GM12878 (cell line): ENCODE measurements at regions not wholly inside any gene's neighbourhood (a gene's known extent, or its start where the extent isn't known, plus 50 kb on each side); places are given as distances from the start of the nearest gene placed in this dataset.

Experiments
- ATAC-seq: fragments of 200-7000 bp; cut with Tn5 transposase; 3 replicates; pipeline ENCODE4 v1.9.1; 2020; ENCODE audit warnings: mild to moderate bottlenecking, moderate library complexity
- BruUV-seq: library from RNA; stranded (reverse); fragments of 400-500 nt; replicated peaks from 2 replicates; lab custom pipeline; 2021; lab: Mats Ljungman, UMichigan
- CTCF ChIA-PET: fragments of 300-600 bp; sonication (Branson Sonifier 250); formaldehyde crosslinking; extraction: SDS; loops from one replicate; lab custom pipeline; 2021; ENCODE audit warnings: inconsistent platforms; lab: Yijun Ruan, JAX
- POLR2A ChIA-PET: fragments of 350-600 bp; formaldehyde crosslinking; extraction: SDS; loops from one replicate; lab custom pipeline; 2021; ENCODE audit warnings: inconsistent platforms; lab: Charles Lee
- RAD21 ChIA-PET: fragments of 300-600 bp; sonication (Branson Sonifier 250); formaldehyde crosslinking; loops from one replicate; lab custom pipeline; 2023; ENCODE audit warnings: antibody characterized with exemption; ENCODE audit not compliant: unreplicated experiment; lab: Charles Lee
- SMC1A ChIA-PET: fragments of 300-600 bp; sonication (Branson Sonifier 250); formaldehyde crosslinking; loops from one replicate; lab custom pipeline; 2023; ENCODE audit not compliant: unreplicated experiment, uncharacterized antibody; lab: Charles Lee
- DNase-seq: peaks from one replicate; pipeline ENCODE4 v3.0.0-alpha.2; 2011; ENCODE audit warnings: low read depth, low spot score
- FAIRE-seq: peaks from 3 replicates; lab custom pipeline; 2011; peaks lifted over from hg19 to GRCh38; lab: Jason Lieb, UNC
- H2AFZ ChIP-seq: 2 replicates; pipeline ENCODE4 v1.6.0; 2011; ENCODE audit warnings: low read depth, low read length, control low read depth; ENCODE audit not compliant: control insufficient read depth
- H3K27ac ChIP-seq: 2 replicates; pipeline ENCODE4 v1.5.1; 2011; ENCODE audit warnings: control low read depth; ENCODE audit not compliant: control insufficient read depth, insufficient read depth
- H3K27me3 ChIP-seq, 2 experiments: replicated peaks in 1 of 2; 2 replicates each; pipeline versions ENCODE4 v1.6.0 to v1.6.1; 2011; ENCODE audit warnings: low read length in 1 of 2; ENCODE audit not compliant: control insufficient read depth in 2 of 2, insufficient read depth in 2 of 2
- H3K36me3 ChIP-seq, 2 experiments: 2 replicates each; pipeline ENCODE4 v1.5.1; 2011; ENCODE audit warnings: low read length in 1 of 2; ENCODE audit not compliant: control insufficient read depth in 2 of 2, insufficient read depth in 2 of 2
- H3K4me1 ChIP-seq: 2 replicates; pipeline ENCODE4 v1.6.1; 2011; ENCODE audit warnings: mild to moderate bottlenecking, low read length, moderate library complexity, mixed read lengths; ENCODE audit not compliant: control insufficient read depth, insufficient read depth
- H3K4me2 ChIP-seq: 2 replicates; pipeline ENCODE4 v1.6.0; 2011; ENCODE audit warnings: control low read depth; ENCODE audit not compliant: control insufficient read depth, insufficient read depth
- H3K4me3 ChIP-seq: fragments of 200-600 bp; sonication (generic); 2 replicates; pipeline ENCODE4 v1.5.1; 2016
- H3K79me2 ChIP-seq: 2 replicates; pipeline ENCODE4 v1.6.0; 2011; ENCODE audit warnings: low read length; ENCODE audit not compliant: control insufficient read depth, insufficient read depth
- H3K9ac ChIP-seq: 2 replicates; pipeline ENCODE4 v1.8.0; 2011; ENCODE audit warnings: low read length, control low read depth, mixed read lengths; ENCODE audit not compliant: control insufficient read depth, insufficient read depth
- H3K9me3 ChIP-seq: replicated peaks from 3 replicates; pipeline ENCODE4 v1.5.1; 2011; ENCODE audit warnings: mild to moderate bottlenecking, low read length; ENCODE audit not compliant: control insufficient read depth, insufficient read depth
- H4K20me1 ChIP-seq: 2 replicates; pipeline ENCODE4 v1.6.0; 2011; ENCODE audit not compliant: control insufficient read depth, insufficient read depth
- ASH2L ChIP-seq: fragments of 300-600, 200-600 bp; sonication (generic); IDR thresholded peaks from 2 replicates; pipeline ENCODE4 v1.6.1; 2017; ENCODE audit warnings: low read depth, mild to moderate bottlenecking, borderline replicate concordance
- BRCA1 ChIP-seq: IDR thresholded peaks from 2 replicates; pipeline ENCODE4 v1.6.1; 2011; ENCODE audit warnings: low read depth, low read length, improper control_type of control experiment
- ETV6 ChIP-seq, 2 experiments: fragments of 450-650 bp in 1 of 2; IDR thresholded peaks in 1 of 2; conservative IDR thresholded peaks in 1 of 2; 2 replicates each; pipeline ENCODE4 v1.6.1; 2014; ENCODE audit warnings: antibody characterized with exemption in 1 of 2, borderline replicate concordance in 1 of 2, low read depth in 1 of 2, mild to moderate bottlenecking in 1 of 2, moderate library complexity in 1 of 2
- IKZF2 ChIP-seq, 2 experiments: fragments of 450-650 bp; IDR thresholded peaks; 2 replicates each; pipeline ENCODE4 v1.6.1; 2017; ENCODE audit warnings: mild to moderate bottlenecking in 2 of 2, moderate library complexity in 2 of 2
- IRF4 ChIP-seq: IDR thresholded peaks from 2 replicates; pipeline ENCODE4 v1.6.1; 2011; ENCODE audit warnings: low read depth, low read length
- MTA3 ChIP-seq: IDR thresholded peaks from 2 replicates; pipeline ENCODE4 v1.6.1; 2012; ENCODE audit warnings: low read length, inconsistent platforms, borderline replicate concordance
- NBN ChIP-seq: fragments of 450-650 bp; IDR thresholded peaks from 2 replicates; pipeline ENCODE4 v1.6.1; 2016
- NFYA ChIP-seq: IDR thresholded peaks from 2 replicates; pipeline ENCODE4 v1.6.1; 2011; ENCODE audit warnings: low read depth, mild to moderate bottlenecking, low read length, improper control_type of control experiment, borderline replicate concordance
- NR2C2 ChIP-seq: IDR thresholded peaks from 2 replicates; pipeline ENCODE4 v1.6.1; 2011; ENCODE audit warnings: borderline replicate concordance, low read depth; ENCODE audit not compliant: control insufficient read depth, insufficient read length
- POLR2AphosphoS2 ChIP-seq: IDR thresholded peaks from 2 replicates; pipeline ENCODE4 v1.6.1; 2011; ENCODE audit warnings: low read depth, mild to moderate bottlenecking, low read length, improper control_type of control experiment, moderate library complexity
- SMC3 ChIP-seq: IDR thresholded peaks from 2 replicates; pipeline ENCODE4 v1.6.1; 2011; ENCODE audit warnings: low read length, improper control_type of control experiment, borderline replicate concordance
- STAT3 ChIP-seq: IDR thresholded peaks from 2 replicates; pipeline ENCODE4 v1.6.1; 2011; ENCODE audit warnings: low read depth, low read length, improper control_type of control experiment
- TCF3 ChIP-seq: IDR thresholded peaks from 2 replicates; pipeline ENCODE4 v1.6.1; 2012; ENCODE audit warnings: low read depth, mild to moderate bottlenecking, low read length, borderline replicate concordance; ENCODE audit not compliant: insufficient read depth
- ZNF274 ChIP-seq: IDR thresholded peaks from one replicate; pipeline ENCODE4 v1.8.0; 2011; ENCODE audit not compliant: insufficient read length, insufficient read depth
- ZNF384 ChIP-seq: IDR thresholded peaks from 2 replicates; pipeline ENCODE4 v1.6.1; 2012; ENCODE audit warnings: low read depth, mild to moderate bottlenecking, low read length, improper control_type of control experiment, borderline replicate concordance
- in situ Hi-C: fragments of 300-500 bp; cut with MboI; formaldehyde crosslinking; loops from 9 replicates; pipeline ENCODE4 v1.14.3; 2018; ENCODE audit warnings: mixed read lengths
- intact Hi-C: fragments of 100-400 bp; cut with micrococcal nuclease; formaldehyde crosslinking; loops from one replicate; pipeline ENCODE4 v1.14.2; 2022; ENCODE audit not compliant: unreplicated experiment
- TF ChIP-seq, protein P1 (sequence below): fragments of 450-650 bp; IDR thresholded peaks from 2 replicates; pipeline ENCODE4 v1.6.1; 2014; ENCODE audit warnings: mild to moderate bottlenecking
- TF ChIP-seq, protein P2 (sequence below): fragments of 450-650 bp; IDR thresholded peaks from 2 replicates; pipeline ENCODE4 v1.6.1; 2018; ENCODE audit warnings: borderline replicate concordance, mild to moderate bottlenecking; ENCODE audit not compliant: partially characterized antibody
- TF ChIP-seq, protein P3 (sequence below): fragments of 450-650 bp; IDR thresholded peaks from 2 replicates; pipeline ENCODE4 v1.6.1; 2017; ENCODE audit warnings: low read depth, mild to moderate bottlenecking, moderate library complexity

DNA sequence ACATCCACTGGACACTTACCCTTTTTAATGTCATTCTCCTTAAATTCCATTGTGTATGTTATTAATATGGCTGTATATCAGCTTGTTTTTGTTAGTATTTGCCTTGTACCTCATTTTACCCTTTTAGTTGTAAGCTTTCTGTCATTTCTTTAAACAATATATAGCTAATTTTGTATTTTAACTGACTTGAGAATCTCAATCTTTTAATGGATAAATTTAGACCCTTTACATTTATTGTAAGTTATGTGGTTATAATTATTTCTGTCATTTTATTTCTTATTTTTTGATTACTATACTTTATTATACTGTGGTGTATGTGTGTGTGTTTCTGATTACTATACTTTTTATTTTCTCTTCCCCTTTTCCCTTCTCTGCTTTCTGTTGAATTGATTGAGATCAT lies 159.0 kb upstream of the LHX5 start:
- POLR2A ChIA-PET, result no interaction called here
- ATAC-seq (no peak), FAIRE-seq (no peak), DNase-seq (no peak)
- intact Hi-C loops, result no loop called here
- no peaks in the 10 kb centered on the region for H3K79me2 ChIP-seq
- H3K9me3 ChIP-seq, result no peaks in the 10 kb centered on the region; the same call in 1 of the 3 replicates
- TF ChIP-seq IKZF2 (IDR thresholded peaks at IDR 0.05) (no peak), NR2C2 (no peak), ASH2L (no peak), ETV6 (conservative IDR thresholded peaks at IDR 0.05 in 1 of 2, IDR thresholded peaks at IDR 0.05 in 1 of 2; ENCODE audit: borderline replicate concordance in 1 of 2, low read depth in 1 of 2) (no peak), ZNF274 (no peak), NFYA (no peak), NBN (no peak), STAT3 (no peak), POLR2AphosphoS2 (no peak), BRCA1 (no peak), ZNF384 (no peak), SMC3 (no peak), MTA3 (no peak), IRF4 (no peak), TCF3 (no peak)
- TF ChIP-seq, protein P1, sequence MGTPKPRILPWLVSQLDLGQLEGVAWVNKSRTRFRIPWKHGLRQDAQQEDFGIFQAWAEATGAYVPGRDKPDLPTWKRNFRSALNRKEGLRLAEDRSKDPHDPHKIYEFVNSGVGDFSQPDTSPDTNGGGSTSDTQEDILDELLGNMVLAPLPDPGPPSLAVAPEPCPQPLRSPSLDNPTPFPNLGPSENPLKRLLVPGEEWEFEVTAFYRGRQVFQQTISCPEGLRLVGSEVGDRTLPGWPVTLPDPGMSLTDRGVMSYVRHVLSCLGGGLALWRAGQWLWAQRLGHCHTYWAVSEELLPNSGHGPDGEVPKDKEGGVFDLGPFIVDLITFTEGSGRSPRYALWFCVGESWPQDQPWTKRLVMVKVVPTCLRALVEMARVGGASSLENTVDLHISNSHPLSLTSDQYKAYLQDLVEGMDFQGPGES, result no peak
- TF ChIP-seq, protein P2, sequence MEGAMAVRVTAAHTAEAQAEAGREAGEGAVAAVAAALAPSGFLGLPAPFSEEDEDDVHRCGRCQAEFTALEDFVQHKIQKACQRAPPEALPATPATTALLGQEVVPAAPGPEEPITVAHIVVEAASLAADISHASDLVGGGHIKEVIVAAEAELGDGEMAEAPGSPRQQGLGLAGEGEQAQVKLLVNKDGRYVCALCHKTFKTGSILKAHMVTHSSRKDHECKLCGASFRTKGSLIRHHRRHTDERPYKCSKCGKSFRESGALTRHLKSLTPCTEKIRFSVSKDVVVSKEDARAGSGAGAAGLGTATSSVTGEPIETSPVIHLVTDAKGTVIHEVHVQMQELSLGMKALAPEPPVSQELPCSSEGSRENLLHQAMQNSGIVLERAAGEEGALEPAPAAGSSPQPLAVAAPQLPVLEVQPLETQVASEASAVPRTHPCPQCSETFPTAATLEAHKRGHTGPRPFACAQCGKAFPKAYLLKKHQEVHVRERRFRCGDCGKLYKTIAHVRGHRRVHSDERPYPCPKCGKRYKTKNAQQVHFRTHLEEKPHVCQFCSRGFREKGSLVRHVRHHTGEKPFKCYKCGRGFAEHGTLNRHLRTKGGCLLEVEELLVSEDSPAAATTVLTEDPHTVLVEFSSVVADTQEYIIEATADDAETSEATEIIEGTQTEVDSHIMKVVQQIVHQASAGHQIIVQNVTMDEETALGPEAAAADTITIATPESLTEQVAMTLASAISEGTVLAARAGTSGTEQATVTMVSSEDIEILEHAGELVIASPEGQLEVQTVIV, result no peak
- TF ChIP-seq, protein P3, sequence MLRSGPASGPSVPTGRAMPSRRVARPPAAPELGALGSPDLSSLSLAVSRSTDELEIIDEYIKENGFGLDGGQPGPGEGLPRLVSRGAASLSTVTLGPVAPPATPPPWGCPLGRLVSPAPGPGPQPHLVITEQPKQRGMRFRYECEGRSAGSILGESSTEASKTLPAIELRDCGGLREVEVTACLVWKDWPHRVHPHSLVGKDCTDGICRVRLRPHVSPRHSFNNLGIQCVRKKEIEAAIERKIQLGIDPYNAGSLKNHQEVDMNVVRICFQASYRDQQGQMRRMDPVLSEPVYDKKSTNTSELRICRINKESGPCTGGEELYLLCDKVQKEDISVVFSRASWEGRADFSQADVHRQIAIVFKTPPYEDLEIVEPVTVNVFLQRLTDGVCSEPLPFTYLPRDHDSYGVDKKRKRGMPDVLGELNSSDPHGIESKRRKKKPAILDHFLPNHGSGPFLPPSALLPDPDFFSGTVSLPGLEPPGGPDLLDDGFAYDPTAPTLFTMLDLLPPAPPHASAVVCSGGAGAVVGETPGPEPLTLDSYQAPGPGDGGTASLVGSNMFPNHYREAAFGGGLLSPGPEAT, result no peak
- no TSS peak for BruUV-seq
- H3K4me1 ChIP-seq, result no peaks in the 10 kb centered on the region
- no peak overlapping the region for H3K9ac ChIP-seq
- H3K27ac ChIP-seq, result no peak overlapping the region
- no peak overlapping the region for H2AFZ ChIP-seq
- H3K4me2 ChIP-seq, result no peak overlapping the region
- H4K20me1 ChIP-seq, result no peaks in the 10 kb centered on the region
- SMC1A ChIA-PET, result no interaction called here
- CTCF ChIA-PET, result no interaction called here
- no peaks in the 10 kb centered on the region for H3K36me3 ChIP-seq
- RAD21 ChIA-PET, result no interaction called here
- no peaks in the 10 kb centered on the region; a peak in 1 of 4 replicates for H3K27me3 ChIP-seq
- in situ Hi-C loops, result no loop called here
- no peak overlapping the region for H3K4me3 ChIP-seq
